H9 (cell line): ENCODE measurements at regions not wholly inside any gene's neighbourhood (a gene's known extent, or its start where the extent isn't known, plus 50 kb on each side); places are given as distances from the start of the nearest gene placed in this dataset.

Experiments
- DNase-seq: peaks from one replicate; pipeline ENCODE4 v3.0.0-alpha.2; 2017
- H2AFZ ChIP-seq: one replicate; pipeline ENCODE4 v1.6.1; 2013; ENCODE audit warnings: mild to moderate bottlenecking, low read length, control low read depth, moderate library complexity
- H2AK5ac ChIP-seq: 2 replicates; pipeline ENCODE4 v1.6.1; 2013; ENCODE audit warnings: low read length, control low read depth, mixed read lengths; ENCODE audit not compliant: insufficient read length
- H2BK120ac ChIP-seq: one replicate; pipeline ENCODE4 v1.6.1; 2013; ENCODE audit warnings: low read depth, mild to moderate bottlenecking, low read length, control low read depth, inconsistent platforms; ENCODE audit not compliant: poor library complexity, severe bottlenecking
- H2BK12ac ChIP-seq: 2 replicates; pipeline ENCODE4 v1.6.1; 2013; ENCODE audit warnings: low read length, control low read depth, mixed read lengths, low read depth; ENCODE audit not compliant: insufficient read length
- H2BK15ac ChIP-seq: 2 replicates; pipeline ENCODE4 v1.6.1; 2013; ENCODE audit warnings: low read depth, low read length, control low read depth
- H2BK20ac ChIP-seq: one replicate; pipeline ENCODE4 v1.6.1; 2013; ENCODE audit warnings: low read depth, mild to moderate bottlenecking, low read length, control low read depth, inconsistent platforms; ENCODE audit not compliant: poor library complexity, severe bottlenecking
- H2BK5ac ChIP-seq: 2 replicates; pipeline ENCODE4 v1.6.1; 2013; ENCODE audit warnings: low read length, control low read depth, mixed read lengths; ENCODE audit not compliant: insufficient read length
- H3K14ac ChIP-seq: 2 replicates; pipeline ENCODE4 v1.6.1; 2013; ENCODE audit warnings: low read length, control low read depth; ENCODE audit not compliant: insufficient read depth
- H3K18ac ChIP-seq: 2 replicates; pipeline ENCODE4 v1.6.1; 2013; ENCODE audit warnings: low read depth, mild to moderate bottlenecking, mixed read lengths, low read length, control low read depth; ENCODE audit not compliant: insufficient read length
- H3K23ac ChIP-seq: 2 replicates; pipeline ENCODE4 v1.6.1; 2013; ENCODE audit warnings: low read length, control low read depth, mixed read lengths, low read depth; ENCODE audit not compliant: insufficient read length
- H3K23me2 ChIP-seq: 2 replicates; pipeline ENCODE4 v1.6.1; 2013; ENCODE audit warnings: low read depth, mild to moderate bottlenecking, mixed read lengths, low read length, control low read depth; ENCODE audit not compliant: insufficient read length, poor library complexity, severe bottlenecking
- H3K27ac ChIP-seq: 2 replicates; pipeline ENCODE4 v1.5.1; 2013; ENCODE audit warnings: low read length, control low read depth, mixed read lengths, low read depth; ENCODE audit not compliant: insufficient read length
- H3K27me3 ChIP-seq: 2 replicates; pipeline ENCODE4 v1.6.1; 2013; ENCODE audit warnings: low read length, control low read depth, inconsistent platforms; ENCODE audit not compliant: insufficient read depth
- H3K4ac ChIP-seq: 2 replicates; pipeline ENCODE4 v1.6.1; 2013; ENCODE audit warnings: low read depth, mild to moderate bottlenecking, control low read depth, inconsistent platforms, low read length, moderate library complexity
- H3K4me1 ChIP-seq: 2 replicates; pipeline ENCODE4 v1.6.1; 2013; ENCODE audit warnings: low read length, control low read depth, inconsistent platforms; ENCODE audit not compliant: insufficient read depth
- H3K4me2 ChIP-seq: 2 replicates; pipeline ENCODE4 v1.6.1; 2013; ENCODE audit warnings: low read length, control low read depth, mixed read lengths; ENCODE audit not compliant: insufficient read length, insufficient read depth
- H3K56ac ChIP-seq: 2 replicates; pipeline ENCODE4 v1.6.1; 2013; ENCODE audit warnings: low read depth, mild to moderate bottlenecking, mixed read lengths, low read length, control low read depth; ENCODE audit not compliant: insufficient read length
- H3K79me1 ChIP-seq: 2 replicates; pipeline ENCODE4 v1.6.1; 2013; ENCODE audit warnings: low read depth, mild to moderate bottlenecking, moderate library complexity, low read length, control low read depth, inconsistent platforms; ENCODE audit not compliant: insufficient read depth, poor library complexity, severe bottlenecking
- H3K79me2 ChIP-seq: 2 replicates; pipeline ENCODE4 v1.6.1; 2013; ENCODE audit warnings: low read length, control low read depth, inconsistent platforms; ENCODE audit not compliant: insufficient read depth
- H3K9ac ChIP-seq: 2 replicates; pipeline ENCODE4 v1.6.1; 2013; ENCODE audit warnings: low read length, control low read depth, mixed read lengths; ENCODE audit not compliant: insufficient read length; ENCODE audit errors: extremely low read depth
- H3K9me3 ChIP-seq: one replicate; pipeline ENCODE4 v1.6.1; 2013; ENCODE audit warnings: low read depth, low read length, inconsistent platforms; ENCODE audit not compliant: control insufficient read depth
- H3T11ph ChIP-seq: one replicate; pipeline ENCODE4 v1.6.1; 2013; ENCODE audit warnings: mild to moderate bottlenecking, low read length, control low read depth, inconsistent platforms
- H4K20me1 ChIP-seq: one replicate; pipeline ENCODE4 v1.6.1; 2013; ENCODE audit not compliant: control insufficient read depth, insufficient read length, insufficient read depth
- H4K5ac ChIP-seq: 2 replicates; pipeline ENCODE4 v1.6.1; 2013; ENCODE audit warnings: low read depth, mild to moderate bottlenecking, mixed read lengths, low read length, control low read depth; ENCODE audit not compliant: insufficient read length
- H4K8ac ChIP-seq: replicated peaks from 2 replicates; pipeline ENCODE4 v1.6.1; 2013; ENCODE audit warnings: low read length, control low read depth, mixed read lengths, low read depth; ENCODE audit not compliant: insufficient read length
- H4K91ac ChIP-seq: 2 replicates; pipeline ENCODE4 v1.6.1; 2013; ENCODE audit warnings: low read depth, mild to moderate bottlenecking, moderate library complexity, mixed read lengths, low read length, control low read depth; ENCODE audit not compliant: insufficient read length
- H3K27ac Mint-ChIP-seq, 3 experiments: 2 replicates in 2 of 3; 3 replicates in 1 of 3; pipeline ENCODE4 v1.8.0; 2020 to 2021; ENCODE audit warnings: mixed read lengths in 3 of 3, mild to moderate bottlenecking in 1 of 3, moderate library complexity in 1 of 3
- H3K27me3 Mint-ChIP-seq: 2 replicates; pipeline ENCODE4 v1.8.0; 2021; ENCODE audit warnings: low read depth, mild to moderate bottlenecking, moderate library complexity, mixed read lengths
- H3K36me3 Mint-ChIP-seq, 3 experiments: 2 replicates in 2 of 3; 3 replicates in 1 of 3; pipeline ENCODE4 v1.8.0; 2020 to 2021; ENCODE audit warnings: low read depth in 3 of 3, mixed read lengths in 3 of 3; ENCODE audit not compliant: insufficient read depth in 1 of 3
- H3K4me1 Mint-ChIP-seq, 2 experiments: 2 replicates each; pipeline ENCODE4 v1.8.0; 2020; ENCODE audit warnings: mixed read lengths in 2 of 2
- H3K4me3 Mint-ChIP-seq, 2 experiments: 2 replicates in 1 of 2; 3 replicates in 1 of 2; pipeline ENCODE4 v1.8.0; 2020 to 2021; ENCODE audit warnings: mild to moderate bottlenecking in 2 of 2, mixed read lengths in 2 of 2, moderate library complexity in 1 of 2
- H3K9me3 Mint-ChIP-seq, 2 experiments: 2 replicates in 1 of 2; 3 replicates in 1 of 2; pipeline ENCODE4 v1.8.0; 2020; ENCODE audit warnings: mild to moderate bottlenecking in 2 of 2, mixed read lengths in 2 of 2, moderate library complexity in 1 of 2
- WGBS: extraction: QIAGEN DNeasy Blood & Tissue Kit; methylation state at CpG from one replicate; pipeline ENCODE4 v1.1.7; 2013; ENCODE audit warnings: missing lambda C conversion rate, low lambda C conversion rate, mixed read lengths; ENCODE audit not compliant: insufficient read length; ENCODE audit errors: extremely low coverage; 5-methylcytosine and 5-hydroxymethylcytosine counted together
- TF ChIP-seq, protein P1 (sequence below): fragments of 200-600 bp; sonication (generic); conservative IDR thresholded peaks from 3 replicates; pipeline ENCODE4 v1.8.0; 2021; ENCODE audit warnings: antibody characterized with exemption, mild to moderate bottlenecking

GRCh38 chr17:73701701-73702100, 57.5 kb upstream of the SDK2 start:
- no peak overlapping the region for H2BK5ac ChIP-seq
- no peak overlapping the region for H3K4me3 Mint-ChIP-seq
- no peaks in the 10 kb centered on the region for H3K23me2 ChIP-seq
- H3K4ac ChIP-seq = no peak overlapping the region
- H4K20me1 ChIP-seq = no peaks in the 10 kb centered on the region
- no peak overlapping the region for H2BK20ac ChIP-seq
- DNase-seq = no peak
- no peak overlapping the region for H3K27ac Mint-ChIP-seq
- no CpG with 5 or more reads among the region's 8 CpGs for WGBS
- no peak overlapping the region for H2AFZ ChIP-seq
- H2BK12ac ChIP-seq = no peak overlapping the region
- no peaks in the 10 kb centered on the region for H3K36me3 Mint-ChIP-seq
- H4K91ac ChIP-seq = no peak overlapping the region
- H3K27me3 ChIP-seq = no peaks in the 10 kb centered on the region
- H3K9ac ChIP-seq = no peak overlapping the region
- H3K79me2 ChIP-seq = no peaks in the 10 kb centered on the region
- no peaks in the 10 kb centered on the region for H3K9me3 ChIP-seq
- H2BK15ac ChIP-seq = no peak overlapping the region
- H3K79me1 ChIP-seq = no peaks in the 10 kb centered on the region
- no peak overlapping the region for H3K23ac ChIP-seq
- H3K4me1 Mint-ChIP-seq = peaks cover 2% of the 10 kb centered on the region in 2 experiments; a peak in 2 of 4 replicates
- no peak overlapping the region for H2BK120ac ChIP-seq
- no peak overlapping the region for H3K56ac ChIP-seq
- no peak overlapping the region for H3K27ac ChIP-seq
- TF ChIP-seq, protein P1, sequence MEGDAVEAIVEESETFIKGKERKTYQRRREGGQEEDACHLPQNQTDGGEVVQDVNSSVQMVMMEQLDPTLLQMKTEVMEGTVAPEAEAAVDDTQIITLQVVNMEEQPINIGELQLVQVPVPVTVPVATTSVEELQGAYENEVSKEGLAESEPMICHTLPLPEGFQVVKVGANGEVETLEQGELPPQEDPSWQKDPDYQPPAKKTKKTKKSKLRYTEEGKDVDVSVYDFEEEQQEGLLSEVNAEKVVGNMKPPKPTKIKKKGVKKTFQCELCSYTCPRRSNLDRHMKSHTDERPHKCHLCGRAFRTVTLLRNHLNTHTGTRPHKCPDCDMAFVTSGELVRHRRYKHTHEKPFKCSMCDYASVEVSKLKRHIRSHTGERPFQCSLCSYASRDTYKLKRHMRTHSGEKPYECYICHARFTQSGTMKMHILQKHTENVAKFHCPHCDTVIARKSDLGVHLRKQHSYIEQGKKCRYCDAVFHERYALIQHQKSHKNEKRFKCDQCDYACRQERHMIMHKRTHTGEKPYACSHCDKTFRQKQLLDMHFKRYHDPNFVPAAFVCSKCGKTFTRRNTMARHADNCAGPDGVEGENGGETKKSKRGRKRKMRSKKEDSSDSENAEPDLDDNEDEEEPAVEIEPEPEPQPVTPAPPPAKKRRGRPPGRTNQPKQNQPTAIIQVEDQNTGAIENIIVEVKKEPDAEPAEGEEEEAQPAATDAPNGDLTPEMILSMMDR = no peak
- H2AK5ac ChIP-seq = no peak overlapping the region
- H3K18ac ChIP-seq = no peak overlapping the region
- H3K9me3 Mint-ChIP-seq = no peaks in the 10 kb centered on the region; a peak in 1 of 5 replicates
- no peak overlapping the region for H4K5ac ChIP-seq
- no peak overlapping the region for H3K4me2 ChIP-seq
- H3K4me1 ChIP-seq = no peaks in the 10 kb centered on the region
- no peak overlapping the region for H4K8ac ChIP-seq
- peaks cover 28% of the 10 kb centered on the region for H3K27me3 Mint-ChIP-seq
- H3T11ph ChIP-seq = no peak overlapping the region
- H3K14ac ChIP-seq = no peak overlapping the region
